ENCODE measurements at regions not wholly inside any gene's neighbourhood (a gene's known extent, or its start where the extent isn't known, plus 50 kb on each side); places are given as distances from the start of the nearest gene placed in this dataset.
A peak's percentile ranks its signal among the peaks of the same experiment; 100 is the strongest.

DNA sequence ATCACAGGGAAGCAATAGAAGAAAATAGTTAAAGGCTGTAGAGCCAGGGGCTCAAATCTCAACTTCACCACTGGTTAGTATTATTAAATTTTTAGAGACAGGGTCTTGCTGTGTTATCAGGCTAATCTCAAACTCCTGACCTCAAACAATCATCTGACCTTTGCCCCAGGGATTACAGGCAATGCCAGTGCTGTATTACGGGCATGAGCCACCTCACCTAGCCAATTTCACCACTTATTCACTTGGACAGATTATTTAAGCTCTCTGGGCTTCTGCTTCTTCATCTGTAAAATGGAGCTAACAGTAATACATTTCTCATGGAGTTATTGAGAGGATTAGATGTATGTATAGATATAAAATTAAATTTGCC, 155.9 kb upstream of the KLF4 start (continued):
- TF ChIP-seq, protein P1, sequence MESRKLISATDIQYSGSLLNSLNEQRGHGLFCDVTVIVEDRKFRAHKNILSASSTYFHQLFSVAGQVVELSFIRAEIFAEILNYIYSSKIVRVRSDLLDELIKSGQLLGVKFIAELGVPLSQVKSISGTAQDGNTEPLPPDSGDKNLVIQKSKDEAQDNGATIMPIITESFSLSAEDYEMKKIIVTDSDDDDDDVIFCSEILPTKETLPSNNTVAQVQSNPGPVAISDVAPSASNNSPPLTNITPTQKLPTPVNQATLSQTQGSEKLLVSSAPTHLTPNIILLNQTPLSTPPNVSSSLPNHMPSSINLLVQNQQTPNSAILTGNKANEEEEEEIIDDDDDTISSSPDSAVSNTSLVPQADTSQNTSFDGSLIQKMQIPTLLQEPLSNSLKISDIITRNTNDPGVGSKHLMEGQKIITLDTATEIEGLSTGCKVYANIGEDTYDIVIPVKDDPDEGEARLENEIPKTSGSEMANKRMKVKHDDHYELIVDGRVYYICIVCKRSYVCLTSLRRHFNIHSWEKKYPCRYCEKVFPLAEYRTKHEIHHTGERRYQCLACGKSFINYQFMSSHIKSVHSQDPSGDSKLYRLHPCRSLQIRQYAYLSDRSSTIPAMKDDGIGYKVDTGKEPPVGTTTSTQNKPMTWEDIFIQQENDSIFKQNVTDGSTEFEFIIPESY (IDR thresholded peaks at IDR 0.05) = no peak
- TF ChIP-seq NR2F2 (IDR thresholded peaks at IDR 0.05) = no peak

DNA sequence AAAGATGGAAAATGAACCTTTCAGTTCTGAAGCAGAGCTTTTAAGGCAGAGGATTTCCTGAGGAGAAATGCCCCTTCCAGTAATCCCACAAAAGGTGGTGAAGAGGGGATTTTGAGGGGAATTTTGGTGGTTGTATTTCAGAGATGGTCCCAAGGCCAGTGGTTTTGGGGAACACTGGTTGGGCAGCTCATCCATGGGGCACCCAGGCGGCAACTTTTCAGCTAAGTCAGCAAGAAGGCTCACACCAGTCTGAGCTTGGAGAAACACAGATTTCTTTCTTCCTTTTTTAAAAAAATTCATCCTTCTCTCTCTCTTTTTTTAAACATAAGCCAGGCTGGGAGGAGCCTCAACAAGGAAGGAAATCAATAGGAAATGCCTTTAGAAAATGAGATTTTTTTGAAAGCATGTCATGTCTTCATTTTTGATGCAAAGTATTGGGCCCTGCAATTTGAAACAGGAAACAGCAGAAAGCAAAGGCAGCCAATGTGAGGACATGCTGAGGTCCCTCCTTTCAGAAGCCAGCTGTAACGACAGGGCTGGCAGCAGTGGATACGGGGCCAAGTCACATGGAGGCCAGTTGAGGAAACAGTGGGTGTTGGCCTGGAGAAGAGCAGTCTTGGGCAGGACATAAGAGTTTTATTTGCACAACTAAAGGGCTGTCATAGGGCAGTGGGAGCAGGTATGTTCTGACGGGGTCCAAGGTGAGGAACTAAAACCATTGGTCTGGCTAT, 155.3 kb upstream of the KLF4 start:
- no peak for DNase-seq (ENCODE audit: low spot score)
- H3K4me1 ChIP-seq (ENCODE audit: control insufficient read depth in 4 of 4, insufficient read depth in 4 of 4, low read length in 3 of 4) = peaks cover 3 to 10% (median 6%) of the 10 kb centered on the region in 4 donors
- TF ChIP-seq JUND (IDR thresholded peaks at IDR 0.05) (peak in 1 of 2 donors; percentile 57), HNF4G (IDR thresholded peaks at IDR 0.05) (no peak), RAD21 (IDR thresholded peaks at IDR 0.05) (peak; percentile 47 to 58), FOXA1 (IDR thresholded peaks at IDR 0.05) (peak; percentile 9), YY1 (IDR thresholded peaks at IDR 0.05) (peak; percentile 71), FOXA2 (IDR thresholded peaks at IDR 0.05) (no peak), HNF4A (conservative IDR thresholded peaks at IDR 0.05) (no peak), NR2F2 (IDR thresholded peaks at IDR 0.05) (peak; percentile 39), GABPA (IDR thresholded peaks at IDR 0.05 in 1 of 2, conservative IDR thresholded peaks at IDR 0.05 in 1 of 2) (no peak), EGR1 (IDR thresholded peaks at IDR 0.05; ENCODE audit: low read depth in 2 of 2) (peak; percentile 45 to 60), RXRA (IDR thresholded peaks at IDR 0.05) (peak in 1 of 2 donors; percentile 85), TAF1 (conservative IDR thresholded peaks at IDR 0.05) (no peak), SP1 (IDR thresholded peaks at IDR 0.05) (peak; percentile 81)
- TF ChIP-seq, protein P2, sequence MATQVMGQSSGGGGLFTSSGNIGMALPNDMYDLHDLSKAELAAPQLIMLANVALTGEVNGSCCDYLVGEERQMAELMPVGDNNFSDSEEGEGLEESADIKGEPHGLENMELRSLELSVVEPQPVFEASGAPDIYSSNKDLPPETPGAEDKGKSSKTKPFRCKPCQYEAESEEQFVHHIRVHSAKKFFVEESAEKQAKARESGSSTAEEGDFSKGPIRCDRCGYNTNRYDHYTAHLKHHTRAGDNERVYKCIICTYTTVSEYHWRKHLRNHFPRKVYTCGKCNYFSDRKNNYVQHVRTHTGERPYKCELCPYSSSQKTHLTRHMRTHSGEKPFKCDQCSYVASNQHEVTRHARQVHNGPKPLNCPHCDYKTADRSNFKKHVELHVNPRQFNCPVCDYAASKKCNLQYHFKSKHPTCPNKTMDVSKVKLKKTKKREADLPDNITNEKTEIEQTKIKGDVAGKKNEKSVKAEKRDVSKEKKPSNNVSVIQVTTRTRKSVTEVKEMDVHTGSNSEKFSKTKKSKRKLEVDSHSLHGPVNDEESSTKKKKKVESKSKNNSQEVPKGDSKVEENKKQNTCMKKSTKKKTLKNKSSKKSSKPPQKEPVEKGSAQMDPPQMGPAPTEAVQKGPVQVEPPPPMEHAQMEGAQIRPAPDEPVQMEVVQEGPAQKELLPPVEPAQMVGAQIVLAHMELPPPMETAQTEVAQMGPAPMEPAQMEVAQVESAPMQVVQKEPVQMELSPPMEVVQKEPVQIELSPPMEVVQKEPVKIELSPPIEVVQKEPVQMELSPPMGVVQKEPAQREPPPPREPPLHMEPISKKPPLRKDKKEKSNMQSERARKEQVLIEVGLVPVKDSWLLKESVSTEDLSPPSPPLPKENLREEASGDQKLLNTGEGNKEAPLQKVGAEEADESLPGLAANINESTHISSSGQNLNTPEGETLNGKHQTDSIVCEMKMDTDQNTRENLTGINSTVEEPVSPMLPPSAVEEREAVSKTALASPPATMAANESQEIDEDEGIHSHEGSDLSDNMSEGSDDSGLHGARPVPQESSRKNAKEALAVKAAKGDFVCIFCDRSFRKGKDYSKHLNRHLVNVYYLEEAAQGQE (IDR thresholded peaks at IDR 0.05) = peak; percentile 36
- TF ChIP-seq, protein P3, sequence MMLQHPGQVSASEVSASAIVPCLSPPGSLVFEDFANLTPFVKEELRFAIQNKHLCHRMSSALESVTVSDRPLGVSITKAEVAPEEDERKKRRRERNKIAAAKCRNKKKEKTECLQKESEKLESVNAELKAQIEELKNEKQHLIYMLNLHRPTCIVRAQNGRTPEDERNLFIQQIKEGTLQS (IDR thresholded peaks at IDR 0.05) = no peak
- TF ChIP-seq, protein P4, sequence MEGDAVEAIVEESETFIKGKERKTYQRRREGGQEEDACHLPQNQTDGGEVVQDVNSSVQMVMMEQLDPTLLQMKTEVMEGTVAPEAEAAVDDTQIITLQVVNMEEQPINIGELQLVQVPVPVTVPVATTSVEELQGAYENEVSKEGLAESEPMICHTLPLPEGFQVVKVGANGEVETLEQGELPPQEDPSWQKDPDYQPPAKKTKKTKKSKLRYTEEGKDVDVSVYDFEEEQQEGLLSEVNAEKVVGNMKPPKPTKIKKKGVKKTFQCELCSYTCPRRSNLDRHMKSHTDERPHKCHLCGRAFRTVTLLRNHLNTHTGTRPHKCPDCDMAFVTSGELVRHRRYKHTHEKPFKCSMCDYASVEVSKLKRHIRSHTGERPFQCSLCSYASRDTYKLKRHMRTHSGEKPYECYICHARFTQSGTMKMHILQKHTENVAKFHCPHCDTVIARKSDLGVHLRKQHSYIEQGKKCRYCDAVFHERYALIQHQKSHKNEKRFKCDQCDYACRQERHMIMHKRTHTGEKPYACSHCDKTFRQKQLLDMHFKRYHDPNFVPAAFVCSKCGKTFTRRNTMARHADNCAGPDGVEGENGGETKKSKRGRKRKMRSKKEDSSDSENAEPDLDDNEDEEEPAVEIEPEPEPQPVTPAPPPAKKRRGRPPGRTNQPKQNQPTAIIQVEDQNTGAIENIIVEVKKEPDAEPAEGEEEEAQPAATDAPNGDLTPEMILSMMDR (IDR thresholded peaks at IDR 0.05; ENCODE audit: low read depth, low read length, missing input control) = no peak
- TF ChIP-seq, protein P5, sequence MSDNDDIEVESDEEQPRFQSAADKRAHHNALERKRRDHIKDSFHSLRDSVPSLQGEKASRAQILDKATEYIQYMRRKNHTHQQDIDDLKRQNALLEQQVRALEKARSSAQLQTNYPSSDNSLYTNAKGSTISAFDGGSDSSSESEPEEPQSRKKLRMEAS (IDR thresholded peaks at IDR 0.05) = peak; percentile 79
- TF ChIP-seq, protein P1 (IDR thresholded peaks at IDR 0.05) = peak; percentile 68
- no peaks in the 10 kb centered on the region for H3K27me3 ChIP-seq (ENCODE audit: control insufficient read depth in 4 of 4, insufficient read depth in 4 of 4, low read length in 3 of 4)
- no peak overlapping the region for H3K4me3 ChIP-seq (ENCODE audit: low read depth in 1 of 3, low read length in 3 of 3)
- no peak overlapping the region for H3K9ac ChIP-seq (ENCODE audit: low read depth in 1 of 2, low read length in 2 of 2)
- no peaks in the 10 kb centered on the region for H3K36me3 ChIP-seq (ENCODE audit: control insufficient read depth in 4 of 4, insufficient read depth in 3 of 4, low read depth in 1 of 4, low read length in 3 of 4)
- peak overlapping the region; percentile 1 to 9 for H3K27ac ChIP-seq (ENCODE audit: low read depth in 1 of 2, low read length in 2 of 2)
- 26% methylated on average over 4 of the region's 4 CpGs for WGBS
- no peaks in the 10 kb centered on the region for H3K9me3 ChIP-seq (ENCODE audit: control insufficient read depth in 4 of 4, low read length in 3 of 4)
